Neural progenitor cell (in vitro differentiated cells): ENCODE measurements at regions not wholly inside any gene's neighbourhood (a gene's known extent, or its start where the extent isn't known, plus 50 kb on each side); places are given as distances from the start of the nearest gene placed in this dataset.
"Not testable (repeated sequence)": the region's sequence is repeated elsewhere in the genome, so short reads cannot be mapped to it uniquely, and the experiment has no call there.

Experiments
- DNase-seq: peaks from one replicate; pipeline ENCODE4 v3.0.0-alpha.2; 2016; ENCODE audit warnings: low spot score
- H2AFZ ChIP-seq: fragments of 200-600 bp; sonication (generic); replicated peaks from 2 replicates; pipeline ENCODE4 v1.6.1; 2016; ENCODE audit warnings: antibody characterized with exemption
- H3F3A ChIP-seq: fragments of 200-600 bp; sonication (generic); 2 replicates; pipeline ENCODE4 v1.6.1; 2016; ENCODE audit warnings: antibody characterized with exemption, low read depth
- H3K27ac ChIP-seq: fragments of 200-600 bp; sonication (generic); 2 replicates; pipeline ENCODE4 v1.5.1; 2016; ENCODE audit warnings: mild to moderate bottlenecking
- H3K27me3 ChIP-seq: fragments of 200-600 bp; sonication (generic); 2 replicates; pipeline ENCODE4 v1.6.1; 2016; ENCODE audit warnings: mild to moderate bottlenecking, moderate library complexity
- H3K36me3 ChIP-seq: fragments of 200-600 bp; sonication (generic); 2 replicates; pipeline ENCODE4 v1.5.1; 2016
- H3K4me1 ChIP-seq: fragments of 200-600 bp; sonication (generic); 2 replicates; pipeline ENCODE4 v1.6.1; 2016; ENCODE audit warnings: mixed run types
- H3K4me2 ChIP-seq: fragments of 200-600 bp; sonication (generic); 2 replicates; pipeline ENCODE4 v1.6.1; 2016
- H3K4me3 ChIP-seq: fragments of 200-600 bp; sonication (generic); 2 replicates; pipeline ENCODE4 v1.5.1; 2016
- H3K79me2 ChIP-seq: fragments of 200-600 bp; sonication (generic); 2 replicates; pipeline ENCODE4 v1.6.1; 2016; ENCODE audit warnings: low read depth
- H3K9ac ChIP-seq: fragments of 200-600 bp; sonication (generic); 2 replicates; pipeline ENCODE4 v1.6.1; 2016
- H3K9me3 ChIP-seq: fragments of 200-600 bp; sonication (generic); 2 replicates; pipeline ENCODE4 v1.5.1; 2016; ENCODE audit warnings: low read depth
- H4K20me1 ChIP-seq: fragments of 200-600 bp; sonication (generic); 2 replicates; pipeline ENCODE4 v1.6.1; 2016; ENCODE audit warnings: low read depth
- H3K27ac Mint-ChIP-seq: 3 replicates; pipeline ENCODE4 v1.8.0; 2021; ENCODE audit warnings: mixed read lengths
- H3K27me3 Mint-ChIP-seq: 2 replicates; pipeline ENCODE4 v1.8.0; 2022; ENCODE audit warnings: low read depth, mild to moderate bottlenecking, inconsistent platforms, moderate library complexity, mixed read lengths; ENCODE audit not compliant: insufficient read depth
- H3K36me3 Mint-ChIP-seq: 3 replicates; pipeline ENCODE4 v1.8.0; 2021; ENCODE audit warnings: mixed read lengths
- H3K4me1 Mint-ChIP-seq: 3 replicates; pipeline ENCODE4 v1.8.0; 2021; ENCODE audit warnings: mixed read lengths
- H3K4me3 Mint-ChIP-seq: 3 replicates; pipeline ENCODE4 v1.8.0; 2021; ENCODE audit warnings: mild to moderate bottlenecking, moderate library complexity, mixed read lengths
- H3K9me3 Mint-ChIP-seq: 3 replicates; pipeline ENCODE4 v1.8.0; 2020; ENCODE audit warnings: mixed read lengths
- EZH2 ChIP-seq: fragments of 200-600 bp; sonication (generic); IDR thresholded peaks from 2 replicates; pipeline ENCODE4 v1.6.1; 2017; ENCODE audit warnings: antibody characterized with exemption, mild to moderate bottlenecking, moderate library complexity
- EZH2phosphoT487 ChIP-seq: fragments of 200-600 bp; sonication (generic); IDR thresholded peaks from 2 replicates; pipeline ENCODE4 v1.6.1; 2017; ENCODE audit warnings: antibody characterized with exemption
- TF ChIP-seq, protein P1 (sequence below): fragments of 200-600 bp; sonication (generic); IDR thresholded peaks from 2 replicates; pipeline ENCODE4 v1.5.1; 2017; ENCODE audit warnings: antibody characterized with exemption, mild to moderate bottlenecking

DNA sequence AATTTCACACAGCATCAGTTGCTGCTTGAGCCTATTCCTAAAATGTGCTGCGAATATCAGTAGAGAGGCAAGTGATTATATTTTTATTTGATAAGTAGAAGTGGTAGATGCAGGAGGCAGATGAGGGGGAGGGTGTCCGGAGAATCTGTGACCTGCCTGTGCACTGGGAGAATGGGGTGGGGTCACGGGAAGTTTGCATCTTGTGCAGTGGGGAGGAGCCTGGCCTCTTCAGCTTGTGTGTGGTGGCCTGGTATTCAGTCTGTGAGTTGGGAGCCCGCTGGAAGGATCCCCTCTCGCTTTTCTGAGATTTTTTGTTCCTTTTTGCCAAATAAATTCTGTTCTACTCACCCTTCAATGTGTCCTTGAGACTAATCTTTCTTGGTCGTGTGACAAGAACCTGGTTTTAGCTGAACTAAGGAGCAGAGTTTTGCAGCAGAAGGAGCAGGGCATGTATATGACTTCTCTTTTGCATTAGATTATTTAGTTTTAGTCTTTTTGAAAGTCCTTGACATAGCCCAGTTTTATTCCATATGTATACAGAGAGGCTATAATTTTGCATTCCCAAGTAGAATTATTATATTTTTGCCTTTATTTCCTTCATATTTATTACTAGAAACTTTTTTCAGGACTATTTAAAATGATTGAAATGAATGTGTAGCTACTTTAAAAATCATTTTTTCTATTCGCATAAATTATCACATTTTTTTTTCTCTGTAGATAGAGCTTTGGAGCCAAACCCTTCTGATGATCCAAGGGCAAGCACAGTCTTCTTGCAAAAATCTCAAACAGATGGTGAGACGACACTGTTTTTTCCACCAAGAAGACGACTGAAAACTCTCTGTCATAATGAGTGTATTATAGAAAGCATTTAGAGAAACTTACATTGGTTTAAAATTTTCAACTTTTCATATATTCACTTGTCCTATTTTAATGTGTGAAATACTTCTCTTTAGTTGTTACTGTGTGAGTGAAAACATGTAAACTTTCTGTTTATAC is 1257.2 kb downstream of the UQCRFS1 start:
- Histone ChIP-seq H3K27me3 (no peaks in the 10 kb centered on the region), H3K36me3 (no peaks in the 10 kb centered on the region), H4K20me1 (no peaks in the 10 kb centered on the region), H3K27ac (no peak overlapping the region), H3K9ac (no peak overlapping the region), H3F3A (no peaks in the 10 kb centered on the region), H2AFZ (no peak overlapping the region), H3K79me2 (no peaks in the 10 kb centered on the region), H3K4me3 (no peak overlapping the region), H3K4me2 (no peak overlapping the region), H3K4me1 (no peaks in the 10 kb centered on the region), H3K9me3 (no peaks in the 10 kb centered on the region)
- Mint-ChIP-seq H3K9me3 (no peaks in the 10 kb centered on the region), H3K27me3 (peaks cover 2% of the 10 kb centered on the region), H3K4me3 (no peak overlapping the region), H3K36me3 (no peaks in the 10 kb centered on the region), H3K4me1 (peaks cover 6% of the 10 kb centered on the region), H3K27ac (no peak overlapping the region)
- TF ChIP-seq EZH2phosphoT487: no peak
- no peak for TF ChIP-seq EZH2
- TF ChIP-seq, protein P1, sequence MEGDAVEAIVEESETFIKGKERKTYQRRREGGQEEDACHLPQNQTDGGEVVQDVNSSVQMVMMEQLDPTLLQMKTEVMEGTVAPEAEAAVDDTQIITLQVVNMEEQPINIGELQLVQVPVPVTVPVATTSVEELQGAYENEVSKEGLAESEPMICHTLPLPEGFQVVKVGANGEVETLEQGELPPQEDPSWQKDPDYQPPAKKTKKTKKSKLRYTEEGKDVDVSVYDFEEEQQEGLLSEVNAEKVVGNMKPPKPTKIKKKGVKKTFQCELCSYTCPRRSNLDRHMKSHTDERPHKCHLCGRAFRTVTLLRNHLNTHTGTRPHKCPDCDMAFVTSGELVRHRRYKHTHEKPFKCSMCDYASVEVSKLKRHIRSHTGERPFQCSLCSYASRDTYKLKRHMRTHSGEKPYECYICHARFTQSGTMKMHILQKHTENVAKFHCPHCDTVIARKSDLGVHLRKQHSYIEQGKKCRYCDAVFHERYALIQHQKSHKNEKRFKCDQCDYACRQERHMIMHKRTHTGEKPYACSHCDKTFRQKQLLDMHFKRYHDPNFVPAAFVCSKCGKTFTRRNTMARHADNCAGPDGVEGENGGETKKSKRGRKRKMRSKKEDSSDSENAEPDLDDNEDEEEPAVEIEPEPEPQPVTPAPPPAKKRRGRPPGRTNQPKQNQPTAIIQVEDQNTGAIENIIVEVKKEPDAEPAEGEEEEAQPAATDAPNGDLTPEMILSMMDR: no peak
- no peak for DNase-seq

DNA sequence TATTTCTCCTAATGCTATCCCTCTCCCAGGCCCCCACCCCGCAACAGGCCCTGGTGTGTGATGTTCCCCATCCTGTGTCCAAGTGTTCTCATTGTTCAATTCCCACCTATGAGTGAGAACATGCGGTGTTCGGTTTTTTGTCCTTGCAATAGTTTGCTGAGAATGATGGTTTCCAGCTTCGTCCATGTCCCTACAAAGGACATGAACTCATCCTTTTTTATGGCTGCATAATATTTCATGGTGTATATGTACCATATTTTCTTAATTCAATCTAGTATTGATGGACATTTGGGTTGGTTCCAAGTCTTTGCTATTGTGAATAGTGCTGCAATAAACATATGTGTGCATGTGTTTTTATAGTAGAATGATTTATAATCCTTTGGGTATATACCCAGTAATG is 1270.3 kb downstream of the UQCRFS1 start:
- not testable (repeated sequence) for H4K20me1 ChIP-seq, H3K27me3 Mint-ChIP-seq, H3K9ac ChIP-seq, H3K27ac Mint-ChIP-seq, H3K4me1 ChIP-seq, H3K79me2 ChIP-seq, H3F3A ChIP-seq, H3K27me3 ChIP-seq, H3K36me3 Mint-ChIP-seq, H3K36me3 ChIP-seq, H3K9me3 ChIP-seq, H2AFZ ChIP-seq, H3K4me3 Mint-ChIP-seq, H3K27ac ChIP-seq, H3K4me1 Mint-ChIP-seq, DNase-seq, H3K4me2 ChIP-seq, H3K4me3 ChIP-seq
- peaks cover 16% of the 10 kb centered on the region for H3K9me3 Mint-ChIP-seq

GRCh38 chr19:27936139-27936538 is 1276.8 kb downstream of the UQCRFS1 start:
- H3K9ac ChIP-seq: no peak overlapping the region
- H3F3A ChIP-seq: no peaks in the 10 kb centered on the region
- TF ChIP-seq EZH2phosphoT487 (no peak), EZH2 (no peak)
- TF ChIP-seq, protein P1: no peak
- no peaks in the 10 kb centered on the region for H4K20me1 ChIP-seq
- no peak overlapping the region for H3K4me3 ChIP-seq
- Mint-ChIP-seq H3K9me3 (peaks cover 3% of the 10 kb centered on the region), H3K36me3 (no peaks in the 10 kb centered on the region), H3K27me3 (no peaks in the 10 kb centered on the region), H3K4me3 (no peak overlapping the region), H3K27ac (no peak overlapping the region), H3K4me1 (peaks cover 5% of the 10 kb centered on the region)
- no peaks in the 10 kb centered on the region for H3K4me1 ChIP-seq
- no peak for DNase-seq
- H2AFZ ChIP-seq: no peak overlapping the region
- no peaks in the 10 kb centered on the region for H3K27me3 ChIP-seq
- H3K27ac ChIP-seq: no peak overlapping the region
- no peaks in the 10 kb centered on the region for H3K36me3 ChIP-seq
- H3K9me3 ChIP-seq: peaks cover 3% of the 10 kb centered on the region
- H3K79me2 ChIP-seq: no peaks in the 10 kb centered on the region
- H3K4me2 ChIP-seq: no peak overlapping the region

GRCh38 chr19:27935669-27936068 is 1277.3 kb downstream of the UQCRFS1 start:
- no peaks in the 10 kb centered on the region for H3K27me3 ChIP-seq
- H3K4me3 ChIP-seq: no peak overlapping the region
- peaks cover 3% of the 10 kb centered on the region for H3K9me3 Mint-ChIP-seq
- no peaks in the 10 kb centered on the region for H3K36me3 Mint-ChIP-seq
- DNase-seq: no peak
- no peaks in the 10 kb centered on the region for H3K79me2 ChIP-seq
- no peak overlapping the region for H3K27ac ChIP-seq
- H3K4me2 ChIP-seq: no peak overlapping the region
- no peak overlapping the region for H3K4me3 Mint-ChIP-seq
- H3K4me1 Mint-ChIP-seq: peaks cover 5% of the 10 kb centered on the region
- peaks cover 6% of the 10 kb centered on the region for H3K9me3 ChIP-seq
- no peak for TF ChIP-seq EZH2phosphoT487
- TF ChIP-seq EZH2: no peak
- TF ChIP-seq, protein P1: no peak
- no peak overlapping the region for H3K27ac Mint-ChIP-seq
- no peaks in the 10 kb centered on the region for H3K36me3 ChIP-seq
- H3K9ac ChIP-seq: no peak overlapping the region
- H4K20me1 ChIP-seq: no peaks in the 10 kb centered on the region
- H2AFZ ChIP-seq: no peak overlapping the region
- H3K4me1 ChIP-seq: no peaks in the 10 kb centered on the region
- H3K27me3 Mint-ChIP-seq: no peaks in the 10 kb centered on the region
- H3F3A ChIP-seq: no peaks in the 10 kb centered on the region
